Gastroesophageal sphincter (tissue), 3 donors: ENCODE measurements at regions not wholly inside any gene's neighbourhood (a gene's known extent, or its start where the extent isn't known, plus 50 kb on each side); places are given as distances from the start of the nearest gene placed in this dataset.
"Not testable (repeated sequence)": the region's sequence is repeated elsewhere in the genome, so short reads cannot be mapped to it uniquely, and the experiment has no call there.

Experiments used
- EP300 ChIP-seq: sonication (generic); formaldehyde crosslinking; IDR thresholded peaks from one replicate; pipeline ENCODE4 v1.6.1; 2017; ENCODE audit warnings: antibody characterized with exemption, mild to moderate bottlenecking
- TF ChIP-seq, protein P1 (sequence below), 4 experiments: fragments of 200-600 bp in 2 of 4; fragments of 450-650 bp in 2 of 4; sonication (generic) in 1 of 4; IDR thresholded peaks; one replicate each; pipeline ENCODE4 v1.5.1; 2017 to 2019; ENCODE audit warnings: antibody characterized with exemption in 4 of 4, mild to moderate bottlenecking in 2 of 4, moderate library complexity in 2 of 4

- TF ChIP-seq, protein P1, sequence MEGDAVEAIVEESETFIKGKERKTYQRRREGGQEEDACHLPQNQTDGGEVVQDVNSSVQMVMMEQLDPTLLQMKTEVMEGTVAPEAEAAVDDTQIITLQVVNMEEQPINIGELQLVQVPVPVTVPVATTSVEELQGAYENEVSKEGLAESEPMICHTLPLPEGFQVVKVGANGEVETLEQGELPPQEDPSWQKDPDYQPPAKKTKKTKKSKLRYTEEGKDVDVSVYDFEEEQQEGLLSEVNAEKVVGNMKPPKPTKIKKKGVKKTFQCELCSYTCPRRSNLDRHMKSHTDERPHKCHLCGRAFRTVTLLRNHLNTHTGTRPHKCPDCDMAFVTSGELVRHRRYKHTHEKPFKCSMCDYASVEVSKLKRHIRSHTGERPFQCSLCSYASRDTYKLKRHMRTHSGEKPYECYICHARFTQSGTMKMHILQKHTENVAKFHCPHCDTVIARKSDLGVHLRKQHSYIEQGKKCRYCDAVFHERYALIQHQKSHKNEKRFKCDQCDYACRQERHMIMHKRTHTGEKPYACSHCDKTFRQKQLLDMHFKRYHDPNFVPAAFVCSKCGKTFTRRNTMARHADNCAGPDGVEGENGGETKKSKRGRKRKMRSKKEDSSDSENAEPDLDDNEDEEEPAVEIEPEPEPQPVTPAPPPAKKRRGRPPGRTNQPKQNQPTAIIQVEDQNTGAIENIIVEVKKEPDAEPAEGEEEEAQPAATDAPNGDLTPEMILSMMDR (IDR thresholded peaks at IDR 0.05), result not testable (repeated sequence)
- TF ChIP-seq EP300, result not testable (repeated sequence)
These were observed 345.2 kb downstream of the CNTNAP3B start for GRCh38 chr9:41784006-41784405.
